B cell (primary cell): ENCODE measurements at regions not wholly inside any gene's neighbourhood (a gene's known extent, or its start where the extent isn't known, plus 50 kb on each side); places are given as distances from the start of the nearest gene placed in this dataset.

Experiments
- ATAC-seq: fragments of 200-7000 bp; cut with Tn5 transposase; one replicate; pipeline ENCODE4 v1.10.0; 2021; ENCODE audit warnings: low read depth, mild to moderate bottlenecking, moderate number of reproducible peaks, moderate library complexity
- CTCF ChIA-PET: fragments of 350-600 bp; sonication (Branson Sonifier 250); formaldehyde crosslinking; loops from one replicate; lab custom pipeline; 2021; ENCODE audit warnings: antibody characterized with exemption, inconsistent platforms; lab: Charles Lee
- POLR2A ChIA-PET: fragments of 350-600 bp; sonication (Branson Sonifier 250); formaldehyde crosslinking; loops from one replicate; lab custom pipeline; 2021; ENCODE audit warnings: antibody characterized with exemption; lab: Charles Lee
- DNase-seq: peaks from one replicate; pipeline ENCODE4 v3.0.0; 2013
- H2AFZ ChIP-seq: 2 replicates; pipeline ENCODE4 v1.6.1; 2012; ENCODE audit warnings: mild to moderate bottlenecking, low read depth, low read length; ENCODE audit not compliant: insufficient read depth, poor library complexity, severe bottlenecking
- H3K27ac ChIP-seq, 2 donors: 1 replicate in 1 of 2; 2 replicates in 1 of 2; pipeline ENCODE4 v1.5.1; 2012 to 2013; ENCODE audit warnings: low read length in 2 of 2, mild to moderate bottlenecking in 2 of 2, moderate library complexity in 1 of 2
- H3K27me3 ChIP-seq, 4 experiments: fragments of 200-600 bp in 1 of 4; sonication (generic) in 1 of 4; replicated peaks in 1 of 4; 1 replicate in 2 of 4; 2 replicates in 2 of 4; pipeline versions ENCODE4 v1.6.1 to v1.7.0; 2013 to 2016; ENCODE audit warnings: low read length in 3 of 4, mild to moderate bottlenecking in 2 of 4, mixed read lengths in 1 of 4, moderate library complexity in 1 of 4; ENCODE audit not compliant: insufficient read depth in 4 of 4, control insufficient read depth in 3 of 4; ENCODE audit errors: control extremely low read depth in 1 of 4
- H3K36me3 ChIP-seq, 2 experiments: replicated peaks in 1 of 2; 1 replicate in 1 of 2; 2 replicates in 1 of 2; pipeline versions ENCODE4 v1.6.1 to v1.7.1; 2013; ENCODE audit warnings: low read length in 1 of 2; ENCODE audit not compliant: insufficient read depth in 2 of 2, control insufficient read depth in 1 of 2; ENCODE audit errors: control extremely low read depth in 1 of 2, extremely low read depth in 1 of 2
- H3K4me1 ChIP-seq, 2 donors: fragments of 200-600 bp in 1 of 2; sonication (generic) in 1 of 2; 1 replicate in 1 of 2; 2 replicates in 1 of 2; pipeline versions ENCODE4 v1.5.1 to v1.6.1; 2013 to 2017; ENCODE audit warnings: low read length in 2 of 2; ENCODE audit not compliant: control insufficient read depth in 2 of 2, insufficient read depth in 2 of 2
- H3K4me2 ChIP-seq: replicated peaks from 2 replicates; pipeline ENCODE3; 2012; ENCODE audit warnings: mild to moderate bottlenecking, low read depth, low read length; ENCODE audit not compliant: poor library complexity, severe bottlenecking
- H3K4me3 ChIP-seq, 5 experiments: fragments of 200-600 bp in 1 of 5; sonication (generic) in 1 of 5; 1 replicate in 3 of 5; 2 replicates in 2 of 5; pipeline versions ENCODE4 v1.5.1 to v1.7.0; 2011 to 2016; ENCODE audit warnings: low read length in 4 of 5, mild to moderate bottlenecking in 4 of 5, low read depth in 2 of 5, control low read depth in 1 of 5, moderate library complexity in 1 of 5; ENCODE audit not compliant: insufficient read depth in 1 of 5; ENCODE audit errors: control extremely low read depth in 1 of 5, extremely low read depth in 1 of 5
- H3K79me2 ChIP-seq: fragments of 200-600 bp; sonication (generic); one replicate; pipeline ENCODE4 v1.6.0; 2016; ENCODE audit warnings: low read length; ENCODE audit not compliant: control insufficient read depth, insufficient read depth
- H3K9ac ChIP-seq: fragments of 200-600 bp; sonication (generic); 2 replicates; pipeline ENCODE4 v1.6.1; 2017; ENCODE audit warnings: mild to moderate bottlenecking, low read length, moderate library complexity
- H3K9me3 ChIP-seq, 3 donors: one replicate each; pipeline versions ENCODE4 v1.6.1 to v1.7.1; 2013; ENCODE audit warnings: low read length in 2 of 3; ENCODE audit not compliant: control insufficient read depth in 2 of 3, insufficient read depth in 1 of 3; ENCODE audit errors: control extremely low read depth in 1 of 3
- H4K20me1 ChIP-seq: 2 replicates; pipeline ENCODE4 v1.6.0; 2012; ENCODE audit warnings: mild to moderate bottlenecking, low read length; ENCODE audit not compliant: insufficient read depth, control insufficient read depth, poor library complexity, severe bottlenecking
- H3K27ac Mint-ChIP-seq: one replicate; pipeline ENCODE4 v1.8.0; 2021; ENCODE audit warnings: mixed read lengths
- H3K27me3 Mint-ChIP-seq: one replicate; pipeline ENCODE4 v1.8.0; 2021; ENCODE audit warnings: mixed read lengths
- H3K4me1 Mint-ChIP-seq: one replicate; pipeline ENCODE4 v1.8.0; 2021; ENCODE audit warnings: mixed read lengths
- H3K4me3 Mint-ChIP-seq: one replicate; pipeline ENCODE4 v1.8.0; 2021; ENCODE audit warnings: mixed read lengths
- H3K9me3 Mint-ChIP-seq: one replicate; pipeline ENCODE4 v1.8.0; 2022; ENCODE audit warnings: mixed read lengths; ENCODE audit not compliant: insufficient read depth
- CTCF ChIP-seq: fragments of 200-600 bp; IDR thresholded peaks from one replicate; pipeline ENCODE4 v1.8.0; 2022; ENCODE audit warnings: antibody characterized with exemption, mild to moderate bottlenecking
- EZH2 ChIP-seq: IDR thresholded peaks from 2 replicates; pipeline ENCODE4 v1.6.1; 2012; ENCODE audit warnings: borderline replicate concordance, low read depth, mild to moderate bottlenecking, moderate library complexity, low read length; ENCODE audit not compliant: insufficient read depth, poor library complexity, severe bottlenecking
- WGBS: methylation state at CpG from one replicate; pipeline ENCODE4 v1.1.5; 2013; ENCODE audit warnings: missing lambda C conversion rate; ENCODE audit not compliant: insufficient coverage; 5-methylcytosine and 5-hydroxymethylcytosine counted together
- intact Hi-C: fragments of 100-400 bp; cut with micrococcal nuclease; formaldehyde crosslinking; loops from one replicate; pipeline ENCODE4 v1.10.0; 2022

GRCh38 chr1:183711741-183712361, 58.7 kb upstream of the APOBEC4 start:
- H3K27ac ChIP-seq: no peak overlapping the region
- no peak for DNase-seq
- H3K27me3 ChIP-seq: no peaks in the 10 kb centered on the region
- Mint-ChIP-seq H3K9me3 (no peaks in the 10 kb centered on the region), H3K4me1 (no peaks in the 10 kb centered on the region), H3K4me3 (no peak overlapping the region), H3K27me3 (no peaks in the 10 kb centered on the region), H3K27ac (no peak overlapping the region)
- H2AFZ ChIP-seq: no peak overlapping the region
- 100% methylated on average over 1 of the region's 5 CpGs for WGBS
- CTCF ChIA-PET: interaction anchor here (1.0 to 1.2 kb wide), 2 partner anchors 204 kb away, joined by 3 to 4 read pairs; no protein-coding TSS in a partner anchor
- no peak overlapping the region for H3K9ac ChIP-seq
- no peaks in the 10 kb centered on the region for H3K36me3 ChIP-seq
- no peak overlapping the region for H3K4me2 ChIP-seq
- H3K79me2 ChIP-seq: no peaks in the 10 kb centered on the region
- POLR2A ChIA-PET: no interaction called here
- H4K20me1 ChIP-seq: no peaks in the 10 kb centered on the region
- intact Hi-C loops: no loop called here
- H3K9me3 ChIP-seq: no peaks in the 10 kb centered on the region
- H3K4me1 ChIP-seq: no peaks in the 10 kb centered on the region
- no peak for ATAC-seq
- TF ChIP-seq CTCF (no peak), EZH2 (no peak)
- no peak overlapping the region for H3K4me3 ChIP-seq

DNA sequence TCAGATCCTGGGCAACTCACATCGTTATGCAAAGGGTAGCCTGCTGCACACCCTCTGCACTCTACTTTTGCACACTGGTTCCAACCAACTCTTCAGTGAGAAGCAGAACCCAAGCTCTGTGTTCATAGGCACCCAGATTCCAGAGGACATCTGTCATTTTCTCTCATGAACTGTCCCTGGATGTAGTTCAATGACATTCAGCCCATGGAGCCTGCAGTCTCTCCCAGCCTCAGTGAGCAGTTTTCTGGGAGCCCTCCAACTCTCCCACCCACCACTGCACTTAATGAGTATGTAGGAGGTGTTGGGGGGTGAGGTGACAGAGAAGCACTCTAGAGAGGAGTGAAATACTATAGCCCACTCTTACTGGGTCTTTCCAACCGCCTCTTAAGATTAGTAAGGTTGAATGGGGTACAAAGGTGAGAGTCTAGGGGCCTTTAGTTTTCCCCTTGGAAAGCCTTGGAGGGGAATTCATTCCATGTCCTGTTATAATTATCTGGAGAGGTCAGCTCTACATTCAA, 58.1 kb upstream of the APOBEC4 start:
- Histone ChIP-seq H3K4me3 (no peak overlapping the region), H3K27me3 (no peaks in the 10 kb centered on the region), H2AFZ (no peak overlapping the region), H3K9ac (no peak overlapping the region), H3K27ac (no peak overlapping the region), H3K79me2 (no peaks in the 10 kb centered on the region), H3K36me3 (no peaks in the 10 kb centered on the region), H4K20me1 (no peaks in the 10 kb centered on the region), H3K4me2 (no peak overlapping the region), H3K4me1 (no peaks in the 10 kb centered on the region), H3K9me3 (no peaks in the 10 kb centered on the region)
- ChIA-PET POLR2A (no interaction called here), CTCF (interaction anchor here (1.2 kb wide), 1 partner anchor 205 kb away, joined by 4 read pairs; no protein-coding TSS in a partner anchor)
- no peak overlapping the region for H3K4me3 Mint-ChIP-seq
- no peak overlapping the region for H3K27ac Mint-ChIP-seq
- intact Hi-C loops: no loop called here
- WGBS: 100% methylated on average over 1 of the region's 2 CpGs
- H3K27me3 Mint-ChIP-seq: no peaks in the 10 kb centered on the region
- ATAC-seq (no peak), DNase-seq (no peak)
- H3K4me1 Mint-ChIP-seq: no peaks in the 10 kb centered on the region
- no peaks in the 10 kb centered on the region for H3K9me3 Mint-ChIP-seq
- no peak for TF ChIP-seq CTCF
- no peak for TF ChIP-seq EZH2
